Astrocyte of the cerebellum (primary cell): ENCODE measurements at regions not wholly inside any gene's neighbourhood (a gene's known extent, or its start where the extent isn't known, plus 50 kb on each side); places are given as distances from the start of the nearest gene placed in this dataset.

Source experiments
- DNase-seq: peaks from one replicate; pipeline ENCODE4 v3.0.0-alpha.2; 2011; ENCODE audit warnings: low read depth
- H3K4me3 ChIP-seq: 2 replicates; pipeline ENCODE4 v1.5.1; 2011; ENCODE audit warnings: mild to moderate bottlenecking, low read depth, low read length, moderate library complexity
- in situ Hi-C: cut with HindIII; loops from 2 replicates; pipeline ENCODE4 v1.10.0; 2017; ENCODE audit warnings: low sequenced_read_pairs
- TF ChIP-seq, protein P1 (sequence below): IDR thresholded peaks from 2 replicates; pipeline ENCODE4 v1.5.1; 2012; ENCODE audit warnings: low read length, low read depth, moderate library complexity, mild to moderate bottlenecking; ENCODE audit errors: missing control alignments

DNA sequence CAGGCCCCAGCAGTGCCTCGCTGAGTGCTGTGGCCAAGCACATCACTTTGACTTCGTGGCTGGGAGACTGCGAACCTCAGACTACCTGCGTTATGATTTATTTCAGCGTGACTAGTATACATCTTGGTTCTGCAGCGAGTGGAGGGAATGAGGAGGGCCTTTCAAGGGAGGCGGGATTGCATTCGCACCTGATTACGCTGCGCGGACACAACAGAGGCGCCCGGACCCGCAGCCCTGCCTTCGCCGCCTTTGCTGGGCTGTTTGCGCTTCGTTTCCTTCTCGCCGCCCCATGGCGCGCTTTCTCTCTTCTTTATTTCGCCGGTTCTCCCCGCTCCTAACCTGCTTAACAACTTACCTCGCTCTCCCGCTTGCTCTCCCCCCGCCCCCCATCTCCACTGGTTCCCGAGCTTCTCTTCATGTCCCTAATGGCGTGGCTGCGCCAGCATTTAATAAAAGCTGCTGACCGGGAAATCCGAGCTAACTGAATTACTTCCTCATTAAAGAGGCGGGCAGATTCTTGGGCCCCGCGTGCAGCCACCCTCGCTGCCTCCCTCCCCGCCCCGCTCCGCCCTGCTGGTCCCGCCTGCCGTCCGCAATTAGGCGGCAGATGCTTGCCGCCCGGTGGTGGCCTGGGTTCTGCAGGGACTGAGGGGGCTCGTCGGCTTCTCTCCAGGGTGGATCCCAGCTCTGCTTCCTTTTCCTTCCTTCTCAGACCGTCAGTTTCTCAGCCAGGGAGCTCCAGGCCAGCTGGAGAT lies 257.6 kb upstream of the SDK2 start:
- in situ Hi-C loops: no loop called here
- no peak overlapping the region for H3K4me3 ChIP-seq
- no peak for DNase-seq
- TF ChIP-seq, protein P1, sequence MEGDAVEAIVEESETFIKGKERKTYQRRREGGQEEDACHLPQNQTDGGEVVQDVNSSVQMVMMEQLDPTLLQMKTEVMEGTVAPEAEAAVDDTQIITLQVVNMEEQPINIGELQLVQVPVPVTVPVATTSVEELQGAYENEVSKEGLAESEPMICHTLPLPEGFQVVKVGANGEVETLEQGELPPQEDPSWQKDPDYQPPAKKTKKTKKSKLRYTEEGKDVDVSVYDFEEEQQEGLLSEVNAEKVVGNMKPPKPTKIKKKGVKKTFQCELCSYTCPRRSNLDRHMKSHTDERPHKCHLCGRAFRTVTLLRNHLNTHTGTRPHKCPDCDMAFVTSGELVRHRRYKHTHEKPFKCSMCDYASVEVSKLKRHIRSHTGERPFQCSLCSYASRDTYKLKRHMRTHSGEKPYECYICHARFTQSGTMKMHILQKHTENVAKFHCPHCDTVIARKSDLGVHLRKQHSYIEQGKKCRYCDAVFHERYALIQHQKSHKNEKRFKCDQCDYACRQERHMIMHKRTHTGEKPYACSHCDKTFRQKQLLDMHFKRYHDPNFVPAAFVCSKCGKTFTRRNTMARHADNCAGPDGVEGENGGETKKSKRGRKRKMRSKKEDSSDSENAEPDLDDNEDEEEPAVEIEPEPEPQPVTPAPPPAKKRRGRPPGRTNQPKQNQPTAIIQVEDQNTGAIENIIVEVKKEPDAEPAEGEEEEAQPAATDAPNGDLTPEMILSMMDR: no peak

DNA sequence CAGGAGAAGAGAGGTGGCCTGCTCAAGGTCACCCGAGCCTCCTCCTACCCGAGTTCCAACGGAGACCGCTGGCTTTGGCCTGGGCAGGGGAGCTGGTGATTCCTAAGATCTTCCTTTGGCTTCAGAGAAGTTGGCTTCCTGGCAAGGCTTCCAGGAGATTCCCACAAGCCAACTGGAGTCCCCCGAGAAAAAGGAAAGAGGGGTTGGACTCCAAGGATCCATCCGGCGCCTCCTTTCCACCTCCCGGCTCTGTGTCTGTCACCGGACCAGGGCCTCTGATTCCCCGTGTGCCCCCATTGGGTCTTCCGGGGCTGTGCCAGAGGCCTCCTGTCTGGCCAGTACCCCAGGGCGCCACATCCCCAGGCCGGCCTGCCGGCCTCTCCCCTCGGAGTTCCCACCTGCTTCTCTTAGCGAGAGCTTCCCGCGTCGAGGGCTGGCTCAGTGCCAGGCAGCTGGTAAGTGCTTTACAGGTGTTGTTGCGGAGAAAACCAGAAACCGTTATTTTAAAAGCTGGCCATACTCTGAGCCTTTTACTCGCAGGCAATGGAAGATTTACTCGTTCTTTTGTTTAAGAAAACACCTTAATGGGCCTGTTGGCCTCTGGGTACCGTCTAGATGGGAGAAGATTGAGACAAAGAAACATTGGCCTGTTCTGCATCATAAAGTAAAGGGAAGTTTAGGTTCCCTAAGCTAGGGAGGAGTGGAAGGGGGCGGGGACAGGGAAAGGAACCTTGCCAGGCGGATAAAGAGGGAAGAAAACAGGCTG lies 258.4 kb upstream of the SDK2 start:
- no peak overlapping the region for H3K4me3 ChIP-seq
- TF ChIP-seq, protein P1: no peak
- no peak for DNase-seq
- in situ Hi-C loops: no loop called here

DNA sequence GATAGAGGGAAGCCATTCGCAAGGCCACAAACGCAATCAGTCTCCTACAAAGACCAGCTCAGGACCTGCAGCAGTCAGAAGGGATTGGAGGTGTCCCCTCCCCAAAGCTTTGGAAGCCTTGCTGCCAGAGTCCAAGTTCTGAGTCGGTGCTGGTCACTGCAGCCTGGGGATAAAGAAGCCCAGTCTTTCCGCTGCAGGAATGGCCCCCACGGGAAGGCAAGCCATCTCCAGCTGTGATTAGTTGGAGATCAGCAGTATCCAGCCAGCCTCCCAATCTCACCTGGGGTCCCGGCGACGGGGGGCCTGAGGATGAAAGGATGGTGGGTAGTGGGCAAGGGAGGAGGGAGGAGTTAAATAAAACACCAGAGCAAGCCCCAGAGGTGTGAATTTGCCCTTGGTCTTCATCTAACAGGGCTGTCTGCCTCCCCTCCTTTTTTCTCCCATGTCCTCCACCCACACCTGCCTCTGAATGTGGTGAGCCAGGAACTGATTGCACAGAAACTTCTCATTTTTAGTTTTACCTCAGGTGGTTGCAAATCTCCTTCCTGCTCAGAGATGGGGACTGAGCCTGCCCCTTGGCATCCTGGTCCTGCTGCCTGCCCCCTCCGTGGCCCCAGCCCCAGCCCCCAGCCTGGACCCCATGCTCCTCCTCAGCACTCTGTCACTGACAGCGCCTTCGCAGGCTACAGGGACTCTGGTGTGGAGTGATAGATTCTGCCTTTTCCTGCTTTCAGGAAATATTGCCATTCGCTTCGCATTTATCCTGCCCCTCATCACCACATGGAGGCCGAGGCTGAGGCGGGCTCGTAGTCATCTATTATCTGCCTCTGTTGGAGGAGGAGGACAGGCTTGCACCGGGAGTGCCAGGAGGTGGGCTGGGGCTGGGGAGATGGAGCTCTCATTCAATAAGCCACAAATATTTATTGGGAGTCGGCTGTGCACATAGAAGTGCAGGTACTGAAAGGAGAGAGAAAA lies 262.9 kb upstream of the SDK2 start:
- TF ChIP-seq, protein P1: no peak
- H3K4me3 ChIP-seq: no peak overlapping the region
- in situ Hi-C loops: no loop called here
- DNase-seq: no peak

DNA sequence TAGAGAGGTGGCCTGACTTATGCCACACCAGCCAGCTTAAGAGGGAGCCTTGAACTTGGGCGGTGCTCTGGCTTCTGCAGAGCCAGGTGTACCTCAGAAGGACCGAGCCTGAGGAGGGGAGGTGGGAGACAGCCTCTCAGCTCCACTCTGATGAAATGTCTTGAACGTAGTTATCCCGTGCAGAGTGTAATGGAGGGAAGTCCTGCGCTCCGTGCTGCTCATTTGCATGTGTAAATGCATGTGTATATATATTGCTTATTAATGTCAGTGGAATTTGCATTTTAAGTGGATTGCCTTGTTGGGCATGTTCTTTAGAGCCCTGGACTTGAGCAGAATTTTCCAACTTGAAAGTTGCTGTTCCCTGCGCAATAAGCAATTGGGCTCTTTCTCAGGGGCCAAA lies 264.9 kb upstream of the SDK2 start:
- in situ Hi-C loops: no loop called here
- H3K4me3 ChIP-seq: no peak overlapping the region
- TF ChIP-seq, protein P1: no peak
- DNase-seq: no peak

DNA sequence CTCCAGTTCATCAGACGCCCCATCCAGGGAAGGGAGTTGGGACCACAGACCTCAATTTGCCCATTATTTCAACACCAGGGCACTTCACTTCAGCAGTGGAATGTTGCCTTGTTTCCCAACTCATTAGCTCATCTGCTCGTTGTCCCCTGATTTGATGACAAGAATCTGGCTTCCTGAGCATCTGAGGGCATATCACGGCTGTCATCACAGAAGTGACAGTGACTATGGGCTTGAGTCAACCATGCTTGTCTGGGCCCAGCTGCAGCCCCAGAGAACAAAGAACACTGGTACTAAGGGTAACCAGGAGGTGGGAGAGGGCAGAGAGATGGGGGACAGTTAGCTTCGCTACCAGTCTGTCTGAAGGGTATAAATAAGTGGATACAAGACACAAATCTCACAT lies 266.0 kb upstream of the SDK2 start:
- no peak for DNase-seq
- TF ChIP-seq, protein P1: no peak
- in situ Hi-C loops: no loop called here
- no peak overlapping the region for H3K4me3 ChIP-seq

DNA sequence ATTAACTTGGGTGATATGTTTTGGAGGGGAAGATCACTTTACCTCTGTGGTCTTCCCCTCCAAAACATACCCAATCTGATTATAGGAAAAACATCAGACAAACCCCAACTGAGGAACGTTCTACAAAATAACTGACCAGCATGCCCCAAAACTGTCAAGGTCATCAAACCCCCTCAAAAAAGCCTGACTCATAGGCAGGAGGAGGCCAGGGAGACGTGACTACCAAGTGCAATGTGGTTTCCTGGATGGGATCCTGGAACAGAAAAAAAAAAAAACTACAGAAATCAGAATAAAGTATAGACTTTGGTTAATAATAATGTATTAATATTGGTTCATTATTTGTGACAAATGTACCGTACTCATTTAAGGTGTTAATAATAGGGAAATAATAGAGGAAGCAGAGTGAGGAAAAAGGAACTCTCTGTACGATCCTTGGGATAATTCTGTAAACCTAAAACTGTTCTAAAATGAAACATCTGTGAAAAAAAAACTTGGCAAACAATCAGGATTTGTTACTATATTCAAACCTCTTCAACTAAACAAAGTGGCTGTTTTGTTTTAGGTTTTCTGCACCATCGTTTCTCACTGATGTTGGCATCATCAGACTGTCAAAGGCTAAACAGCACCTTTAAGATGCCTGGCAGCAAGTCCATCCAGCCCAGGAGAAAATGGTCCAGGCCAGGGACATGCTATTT lies 266.7 kb upstream of the SDK2 start:
- TF ChIP-seq, protein P1: no peak
- DNase-seq: no peak
- no peak overlapping the region for H3K4me3 ChIP-seq
- in situ Hi-C loops: no loop called here
